NCI-H446 treated with DMSO at 0.1 percent for 48 hours (cell line): ENCODE measurements at regions not wholly inside any gene's neighbourhood (a gene's known extent, or its start where the extent isn't known, plus 50 kb on each side); places are given as distances from the start of the nearest gene placed in this dataset.

Experiments
- DNase-seq: peaks from one replicate; lab custom pipeline; 2025; lab: John Stamatoyannopoulos, UW

DNA sequence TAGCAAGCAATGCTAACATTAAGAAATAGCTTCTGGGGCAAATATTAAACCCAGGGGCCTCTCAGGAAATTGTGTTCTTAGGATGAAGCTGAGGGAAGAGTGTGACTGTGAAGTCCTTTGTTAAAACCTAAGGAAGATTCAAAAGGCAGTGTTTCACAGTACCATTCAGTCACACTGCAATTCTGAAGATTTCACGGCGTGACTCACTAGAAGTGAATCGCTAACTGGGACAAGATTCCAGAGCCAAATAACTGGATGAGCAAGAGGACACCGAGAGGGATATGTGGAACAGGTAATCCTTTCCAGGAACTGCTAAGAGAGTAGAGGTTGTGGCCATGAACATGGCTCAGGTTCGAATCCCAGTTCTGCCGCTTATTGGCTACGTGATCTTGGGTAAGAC lies 61.8 kb upstream of the SMAD3 start:
- DNase-seq, result no peak

DNA sequence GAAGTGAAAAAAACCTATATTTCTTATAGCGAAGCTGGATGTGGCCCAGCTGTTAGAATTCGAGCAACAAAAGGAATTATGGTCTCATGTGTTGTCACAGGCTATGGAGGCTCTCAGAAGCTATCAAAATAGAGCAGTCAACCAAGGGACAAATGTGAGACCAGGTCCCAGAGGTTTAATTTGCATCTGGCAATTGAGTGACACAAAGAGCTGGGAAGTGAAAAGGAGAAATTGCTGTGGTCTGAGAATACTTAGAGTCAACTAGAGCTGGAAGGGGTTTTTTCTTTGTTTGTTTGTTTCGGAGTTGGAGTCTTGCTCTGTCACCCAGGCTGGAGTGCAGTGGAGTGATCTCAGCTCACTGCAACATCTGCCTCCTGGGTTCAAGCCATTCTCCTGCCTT lies 61.3 kb upstream of the SMAD3 start:
- DNase-seq, result no peak

DNA sequence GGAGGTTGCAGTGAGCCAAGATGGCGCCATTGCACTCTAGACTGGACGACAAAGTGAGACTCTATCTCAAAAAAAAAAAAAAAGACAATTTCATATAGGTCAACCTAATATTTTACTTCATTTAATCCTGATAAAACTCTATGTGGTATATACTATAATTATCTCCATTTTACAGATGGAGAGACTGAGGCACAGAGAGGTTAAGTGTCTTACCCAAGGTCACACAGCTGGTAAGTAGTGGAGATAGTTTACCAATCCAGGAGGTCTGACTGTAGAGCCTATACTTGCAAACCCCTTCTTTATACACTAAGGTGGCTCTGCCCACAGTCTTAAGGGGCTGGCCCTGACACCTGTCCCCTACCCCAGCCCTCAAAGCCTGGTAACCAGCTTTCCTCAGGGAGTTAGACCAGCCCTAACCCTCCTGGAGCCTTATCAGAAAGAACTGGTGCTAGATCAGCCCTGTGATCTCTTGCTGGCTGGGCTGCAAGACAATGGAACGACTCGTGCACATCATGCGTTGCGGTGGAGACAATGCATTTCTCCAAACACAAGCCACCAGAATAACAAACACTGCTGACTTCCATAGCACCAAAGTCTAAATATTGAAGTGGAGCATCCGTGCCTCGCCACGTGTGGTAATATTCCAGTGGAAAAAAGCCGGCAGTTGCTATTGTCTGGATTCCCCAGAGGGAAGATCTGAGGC lies 60.0 kb upstream of the SMAD3 start:
- no peak for DNase-seq

GRCh38 chr15:67006083-67007065 lies 59.0 kb upstream of the SMAD3 start:
- DNase-seq, result no peak

DNA sequence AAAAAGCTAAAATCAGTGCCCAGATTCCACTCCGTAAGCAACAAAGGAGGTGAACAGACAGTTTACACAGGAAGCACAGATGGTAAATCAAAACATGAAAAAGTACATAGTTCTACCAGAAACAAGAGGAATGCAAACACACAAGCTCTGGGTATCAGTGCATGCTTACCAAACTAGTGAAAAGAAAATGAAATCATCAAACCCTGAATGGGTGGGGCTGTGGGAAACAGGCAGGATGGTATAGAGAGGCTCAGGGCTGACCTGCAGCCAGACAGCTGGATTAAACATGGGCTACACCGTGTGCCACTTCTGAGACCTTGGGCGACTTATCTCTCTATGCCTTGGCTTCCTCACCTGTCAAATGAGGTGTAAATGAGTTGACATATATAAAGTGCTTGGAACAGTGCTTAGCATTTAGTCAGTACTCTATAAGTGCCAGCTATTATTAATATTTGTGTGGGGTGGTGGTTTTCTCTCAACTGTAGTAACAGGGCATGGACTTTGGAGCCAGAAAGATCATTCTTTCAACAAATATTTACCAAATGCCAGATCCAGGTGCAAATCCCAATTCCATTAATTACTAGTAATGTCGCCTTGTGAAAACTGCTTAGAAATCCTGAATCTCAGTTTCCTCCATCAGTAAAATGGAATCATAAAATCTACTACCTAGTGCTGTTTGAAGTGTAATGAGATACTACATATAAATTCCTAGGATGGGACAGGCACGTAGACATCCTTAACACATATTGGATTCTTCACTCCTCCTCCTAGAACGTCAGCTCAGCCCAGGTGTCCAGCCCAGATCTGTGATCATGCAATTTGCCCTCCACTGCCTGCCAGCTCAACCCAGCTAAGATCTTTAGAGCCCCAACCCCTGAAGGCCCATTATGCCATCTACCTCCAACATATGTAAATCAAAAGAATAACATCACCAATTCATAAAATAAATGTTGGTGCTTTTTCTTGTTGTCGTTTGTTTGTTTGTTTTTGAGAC lies 55.5 kb upstream of the SMAD3 start:
- DNase-seq, result no peak

GRCh38 chr15:67010898-67011616 lies 54.3 kb upstream of the SMAD3 start:
- DNase-seq, result no peak

- no peak for DNase-seq
Measured at GRCh38 chr15:67011617-67012005, 53.8 kb upstream of the SMAD3 start.

GRCh38 chr15:67013696-67014095 lies 51.7 kb upstream of the SMAD3 start:
- no peak for DNase-seq
